Sigmoid colon (tissue), 6 donors: ENCODE measurements at regions not wholly inside any gene's neighbourhood (a gene's known extent, or its start where the extent isn't known, plus 50 kb on each side); places are given as distances from the start of the nearest gene placed in this dataset.

Experiments used
- DNase-seq: peaks from one replicate; pipeline ENCODE4 v3.0.0-alpha.2; 2019
- H3K27ac ChIP-seq, 4 donors: fragments of 200-600 bp; sonication (generic); one replicate each; pipeline ENCODE4 v1.5.1; 2016 to 2019; ENCODE audit warnings: mild to moderate bottlenecking in 1 of 4
- H3K27me3 ChIP-seq, 3 donors: fragments of 200-600 bp; sonication (generic); one replicate each; pipeline ENCODE4 v1.5.1; 2019; ENCODE audit warnings: mild to moderate bottlenecking in 1 of 3
- H3K36me3 ChIP-seq, 4 donors: fragments of 200-600 bp; sonication (generic); one replicate each; pipeline ENCODE4 v1.5.1; 2016 to 2019
- H3K4me1 ChIP-seq, 4 donors: fragments of 200-600 bp; sonication (generic); one replicate each; pipeline ENCODE4 v1.5.1; 2017 to 2019
- H3K4me3 ChIP-seq, 4 donors: fragments of 200-600 bp; sonication (generic); one replicate each; pipeline ENCODE4 v1.5.1; 2017 to 2019; ENCODE audit warnings: mild to moderate bottlenecking in 2 of 4, moderate library complexity in 1 of 4
- H3K9me3 ChIP-seq, 4 donors: fragments of 200-600 bp in 3 of 4; sonication (generic) in 3 of 4; one replicate each; pipeline versions ENCODE4 v1.5.1 to v1.6.1; 2013 to 2019
- EP300 ChIP-seq, 4 donors: sonication (generic); formaldehyde crosslinking; IDR thresholded peaks; one replicate each; pipeline ENCODE4 v1.6.1; 2017; ENCODE audit warnings: antibody characterized with exemption in 4 of 4
- POLR2A ChIP-seq, 2 donors: fragments of 450-650 bp; IDR thresholded peaks; one replicate each; pipeline ENCODE4 v1.6.1; 2016; ENCODE audit warnings: antibody characterized with exemption in 2 of 2, mild to moderate bottlenecking in 2 of 2, moderate library complexity in 2 of 2
- POLR2AphosphoS5 ChIP-seq, 4 donors: sonication (generic); formaldehyde crosslinking; IDR thresholded peaks; one replicate each; pipeline ENCODE4 v1.6.1; 2017; ENCODE audit warnings: antibody characterized with exemption in 4 of 4
- WGBS, 2 donors: extraction: QIAGEN DNeasy Blood & Tissue Kit; methylation state at CpG; one replicate each; pipeline ENCODE4 v1.1.7; 2013; 5-methylcytosine and 5-hydroxymethylcytosine counted together
- intact Hi-C: fragments of 100-400 bp; cut with DNase I; formaldehyde crosslinking; loops from one replicate; pipeline ENCODE4 v1.15.1; 2023
- TF ChIP-seq, protein P1 (sequence below), 4 experiments: fragments of 450-650 bp in 3 of 4; fragments of 200-600 bp in 1 of 4; IDR thresholded peaks; one replicate each; pipeline ENCODE4 v1.5.1; 2016 to 2019; ENCODE audit warnings: antibody characterized with exemption in 4 of 4, mild to moderate bottlenecking in 3 of 4, moderate library complexity in 2 of 4
- donor health status: healthy with polysubstance abuse.
- donor health status: healthy.

DNA sequence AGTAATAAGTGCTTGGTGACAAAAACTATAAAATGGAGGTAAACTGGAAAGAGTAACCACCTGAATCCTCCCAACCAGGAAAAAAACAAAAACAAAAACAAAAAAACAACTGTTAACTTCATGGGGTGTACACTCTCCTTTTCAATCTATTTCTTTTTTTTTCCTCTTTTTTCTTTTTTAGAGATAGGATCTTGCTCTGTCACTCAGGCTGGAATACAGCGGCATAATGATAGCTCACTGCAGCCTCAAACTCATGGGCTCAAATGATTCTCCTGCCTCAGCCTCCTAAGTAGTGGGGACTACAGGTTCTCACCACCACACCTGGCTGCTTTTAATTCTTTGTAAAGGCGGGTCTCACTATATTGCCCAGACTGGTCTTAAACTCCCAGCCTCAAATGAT is 76.8 kb downstream of the PHLDA1 start:
- H3K27me3 ChIP-seq, result no peaks in the 10 kb centered on the region
- intact Hi-C loops, result no loop called here
- peaks cover 0 to 18% (median 10%) of the 10 kb centered on the region in 4 donors for H3K4me1 ChIP-seq
- 97% methylated on average over 2 of the region's 2 CpGs for WGBS, 2 donors
- TF ChIP-seq, protein P1, sequence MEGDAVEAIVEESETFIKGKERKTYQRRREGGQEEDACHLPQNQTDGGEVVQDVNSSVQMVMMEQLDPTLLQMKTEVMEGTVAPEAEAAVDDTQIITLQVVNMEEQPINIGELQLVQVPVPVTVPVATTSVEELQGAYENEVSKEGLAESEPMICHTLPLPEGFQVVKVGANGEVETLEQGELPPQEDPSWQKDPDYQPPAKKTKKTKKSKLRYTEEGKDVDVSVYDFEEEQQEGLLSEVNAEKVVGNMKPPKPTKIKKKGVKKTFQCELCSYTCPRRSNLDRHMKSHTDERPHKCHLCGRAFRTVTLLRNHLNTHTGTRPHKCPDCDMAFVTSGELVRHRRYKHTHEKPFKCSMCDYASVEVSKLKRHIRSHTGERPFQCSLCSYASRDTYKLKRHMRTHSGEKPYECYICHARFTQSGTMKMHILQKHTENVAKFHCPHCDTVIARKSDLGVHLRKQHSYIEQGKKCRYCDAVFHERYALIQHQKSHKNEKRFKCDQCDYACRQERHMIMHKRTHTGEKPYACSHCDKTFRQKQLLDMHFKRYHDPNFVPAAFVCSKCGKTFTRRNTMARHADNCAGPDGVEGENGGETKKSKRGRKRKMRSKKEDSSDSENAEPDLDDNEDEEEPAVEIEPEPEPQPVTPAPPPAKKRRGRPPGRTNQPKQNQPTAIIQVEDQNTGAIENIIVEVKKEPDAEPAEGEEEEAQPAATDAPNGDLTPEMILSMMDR (IDR thresholded peaks at IDR 0.05), result no peak
- TF ChIP-seq EP300 (IDR thresholded peaks at IDR 0.05), result no peak
- TF ChIP-seq POLR2AphosphoS5 (IDR thresholded peaks at IDR 0.05), result no peak
- H3K36me3 ChIP-seq, result no peaks in the 10 kb centered on the region
- no peak for DNase-seq
- no peaks in the 10 kb centered on the region for H3K9me3 ChIP-seq
- no peak overlapping the region for H3K4me3 ChIP-seq
- no peak overlapping the region for H3K27ac ChIP-seq

DNA sequence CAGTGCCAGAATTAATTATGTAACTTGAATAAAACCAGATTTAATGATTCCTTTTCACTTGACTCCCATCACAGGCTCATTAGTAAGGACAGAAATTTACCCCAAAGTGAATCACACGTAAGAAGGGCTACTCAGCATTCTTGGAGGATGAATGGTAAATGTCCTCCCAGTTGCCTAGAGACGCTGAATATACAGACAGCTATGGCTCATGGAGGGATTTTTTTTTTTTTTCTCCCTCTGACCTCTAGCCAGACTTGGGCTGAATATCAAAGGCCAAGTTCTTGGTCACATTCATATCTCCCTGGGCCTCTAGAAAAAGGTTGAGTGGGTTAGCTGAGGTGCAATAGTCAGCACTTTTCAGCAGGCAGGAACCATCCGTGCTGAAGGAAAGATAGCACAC is 77.5 kb downstream of the PHLDA1 start:
- H3K27me3 ChIP-seq, result no peaks in the 10 kb centered on the region
- no peak overlapping the region for H3K27ac ChIP-seq
- no peaks in the 10 kb centered on the region for H3K9me3 ChIP-seq
- DNase-seq, result no peak
- WGBS, 2 donors, result 76 to 80% methylated on average over 3 of the region's 3 CpGs
- H3K4me3 ChIP-seq, result no peak overlapping the region
- TF ChIP-seq, protein P1 (IDR thresholded peaks at IDR 0.05), result no peak
- TF ChIP-seq EP300 (IDR thresholded peaks at IDR 0.05) (no peak), POLR2AphosphoS5 (IDR thresholded peaks at IDR 0.05) (peak in 1 of 4 donors; percentile 12), POLR2A (IDR thresholded peaks at IDR 0.05) (no peak)
- peaks cover 0 to 18% (median 10%) of the 10 kb centered on the region in 4 donors for H3K4me1 ChIP-seq
- intact Hi-C loops, result no loop called here
- H3K36me3 ChIP-seq, result no peaks in the 10 kb centered on the region

DNA sequence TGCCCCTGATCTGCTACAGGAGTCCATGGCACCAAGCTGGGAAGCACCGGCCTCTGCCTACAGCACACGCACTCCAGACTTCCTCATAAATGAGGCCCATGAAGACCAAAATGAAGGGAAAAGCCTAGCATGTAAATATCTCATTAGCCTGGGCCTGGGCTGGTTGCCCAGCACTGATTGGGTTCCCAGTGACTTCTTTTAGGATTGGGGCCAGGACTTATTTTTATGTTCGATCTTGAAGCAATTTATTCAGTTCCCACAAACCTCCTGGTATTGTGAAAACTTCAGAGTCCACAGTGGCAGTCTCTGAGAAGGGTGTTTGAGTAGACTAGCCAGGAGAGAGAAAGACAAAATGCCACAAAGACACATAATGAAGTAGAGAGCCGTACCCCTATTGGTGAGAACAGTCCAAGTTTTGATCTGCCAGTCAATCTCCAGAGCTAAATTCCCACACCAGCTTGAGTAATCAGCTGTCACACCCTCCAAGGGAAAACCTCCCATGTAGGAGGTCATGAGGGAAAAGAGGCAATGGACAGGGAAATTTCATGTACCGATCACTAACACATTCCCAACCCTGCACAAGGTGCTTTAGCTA is 78.2 kb downstream of the PHLDA1 start:
- Histone ChIP-seq H3K36me3 (no peaks in the 10 kb centered on the region), H3K9me3 (no peaks in the 10 kb centered on the region), H3K4me1 (peaks cover 0 to 18% (median 10%) of the 10 kb centered on the region in 4 donors), H3K27me3 (no peaks in the 10 kb centered on the region), H3K4me3 (no peak overlapping the region), H3K27ac (peak overlapping the region in 1 of 4 donors; percentile 37)
- 72 to 85% methylated on average over 5 of the region's 5 CpGs for WGBS, 2 donors
- intact Hi-C loops, result no loop called here
- no peak for DNase-seq
- no peak for TF ChIP-seq POLR2A (IDR thresholded peaks at IDR 0.05)

DNA sequence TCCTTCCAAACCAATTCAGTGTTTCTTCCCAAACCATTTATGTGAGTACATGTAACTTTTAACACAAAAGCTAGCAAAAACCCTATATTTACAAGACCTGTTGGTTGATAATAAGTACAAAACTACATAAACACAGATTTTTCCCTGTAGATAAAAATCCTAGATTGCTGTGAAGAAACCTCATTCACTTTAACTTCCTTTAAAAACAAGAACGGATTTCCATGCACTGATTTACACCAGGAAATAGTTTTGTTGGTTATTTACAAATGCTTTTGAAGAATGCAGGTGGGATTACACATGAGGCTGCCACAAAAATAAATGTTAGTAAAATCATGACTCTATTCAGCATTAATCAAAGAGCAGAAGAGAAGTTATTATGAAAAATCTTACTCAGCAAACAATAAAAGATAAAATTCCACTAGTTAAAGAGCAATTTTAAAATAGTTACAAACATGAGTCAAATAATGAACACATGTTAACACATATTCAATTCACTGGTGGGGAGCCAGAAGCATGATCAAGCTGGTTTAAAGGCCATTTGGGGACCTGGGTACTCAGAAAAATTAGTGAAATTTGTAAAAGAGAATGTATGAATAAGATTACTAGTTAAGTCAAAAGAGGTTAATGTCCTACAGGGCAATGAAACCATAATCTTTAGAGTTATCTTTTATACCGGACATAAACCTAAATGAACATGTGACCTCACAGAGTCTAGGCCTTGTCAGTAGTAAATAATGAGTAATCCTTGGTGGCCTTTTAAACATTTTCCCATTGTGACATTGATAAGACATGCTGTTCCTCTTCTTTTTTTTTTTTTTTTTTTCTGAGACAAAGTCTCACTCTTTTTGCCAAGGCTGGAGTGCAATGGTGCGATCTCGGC is 79.9 kb downstream of the PHLDA1 start:
- no peak for DNase-seq
- peaks cover 0 to 18% (median 10%) of the 10 kb centered on the region in 4 donors for H3K4me1 ChIP-seq
- H3K27ac ChIP-seq, result peak overlapping the region in 1 of 4 donors; percentile 12
- H3K9me3 ChIP-seq, result no peaks in the 10 kb centered on the region
- no peak overlapping the region for H3K4me3 ChIP-seq
- no peaks in the 10 kb centered on the region for H3K27me3 ChIP-seq
- intact Hi-C loops, result no loop called here
- TF ChIP-seq POLR2AphosphoS5 (IDR thresholded peaks at IDR 0.05) (no peak), EP300 (IDR thresholded peaks at IDR 0.05) (no peak), POLR2A (IDR thresholded peaks at IDR 0.05) (no peak)
- TF ChIP-seq, protein P1 (IDR thresholded peaks at IDR 0.05), result no peak
- H3K36me3 ChIP-seq, result no peaks in the 10 kb centered on the region
- WGBS, 2 donors, result 20 to 71% methylated on average over 4 of the region's 4 CpGs

DNA sequence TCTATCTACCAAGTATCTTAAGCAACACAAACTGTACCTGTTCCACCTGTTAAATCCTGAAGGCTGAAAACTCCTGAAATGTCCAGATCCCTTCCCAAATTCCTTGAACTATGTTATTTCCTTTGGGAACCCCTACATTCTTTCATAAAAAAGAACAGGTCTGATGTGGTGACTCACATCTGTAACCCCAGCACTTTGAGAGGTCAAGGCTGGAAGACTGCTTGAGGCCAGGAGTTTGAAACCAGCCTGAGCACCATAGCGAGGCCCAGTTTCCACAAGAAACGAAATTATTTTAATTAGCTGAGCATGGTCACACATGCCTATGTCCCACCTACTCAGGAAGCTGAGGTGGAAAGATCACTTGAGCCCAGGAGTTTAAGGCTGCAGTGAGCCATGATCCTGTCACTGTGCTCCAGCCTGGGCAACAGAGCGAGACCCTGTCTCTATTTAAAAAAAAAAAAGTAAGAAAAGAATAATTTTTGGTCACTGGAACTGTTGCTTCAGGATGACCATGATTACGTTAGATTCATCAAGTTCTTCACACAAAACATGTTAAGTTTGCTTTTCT is 84.3 kb downstream of the PHLDA1 start:
- Histone ChIP-seq H3K27me3 (no peaks in the 10 kb centered on the region), H3K4me1 (peaks cover 0 to 5% (median 3%) of the 10 kb centered on the region in 4 donors), H3K4me3 (no peak overlapping the region), H3K36me3 (no peaks in the 10 kb centered on the region), H3K27ac (no peak overlapping the region), H3K9me3 (no peaks in the 10 kb centered on the region)
- DNase-seq, result no peak
- intact Hi-C loops, result no loop called here
- 93 to 94% methylated on average over 4 of the region's 4 CpGs for WGBS, 2 donors
- TF ChIP-seq, protein P1 (IDR thresholded peaks at IDR 0.05), result no peak
- no peak for TF ChIP-seq POLR2AphosphoS5 (IDR thresholded peaks at IDR 0.05)
- TF ChIP-seq POLR2A (IDR thresholded peaks at IDR 0.05), result no peak
- TF ChIP-seq EP300 (IDR thresholded peaks at IDR 0.05), result no peak
